GDM1 (cell line): ENCODE measurements at regions not wholly inside any gene's neighbourhood (a gene's known extent, or its start where the extent isn't known, plus 50 kb on each side); places are given as distances from the start of the nearest gene placed in this dataset.

Experiments
- DNase-seq: peaks from one replicate; lab custom pipeline; 2025; lab: John Stamatoyannopoulos, UW

DNA sequence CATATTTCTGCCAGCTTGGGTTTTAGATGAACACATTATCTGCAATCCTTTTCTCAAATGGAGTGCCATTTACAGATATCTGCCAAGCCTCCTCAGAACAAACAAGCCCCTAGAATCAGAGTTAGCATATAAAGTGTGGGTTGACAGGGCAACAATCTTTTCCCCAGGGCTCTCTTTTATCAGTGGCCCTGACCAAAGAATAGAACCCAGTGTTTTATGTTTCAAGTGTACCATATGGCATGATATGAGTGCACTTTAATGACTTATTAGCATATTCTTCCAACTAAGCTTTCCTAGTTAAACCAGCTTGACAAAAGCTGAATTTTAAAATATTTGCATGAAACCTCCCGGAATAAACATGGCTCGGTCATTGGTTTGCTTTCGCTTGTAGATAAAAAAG, 57.3 kb downstream of the EVX1 start:
- DNase-seq, result no peak

DNA sequence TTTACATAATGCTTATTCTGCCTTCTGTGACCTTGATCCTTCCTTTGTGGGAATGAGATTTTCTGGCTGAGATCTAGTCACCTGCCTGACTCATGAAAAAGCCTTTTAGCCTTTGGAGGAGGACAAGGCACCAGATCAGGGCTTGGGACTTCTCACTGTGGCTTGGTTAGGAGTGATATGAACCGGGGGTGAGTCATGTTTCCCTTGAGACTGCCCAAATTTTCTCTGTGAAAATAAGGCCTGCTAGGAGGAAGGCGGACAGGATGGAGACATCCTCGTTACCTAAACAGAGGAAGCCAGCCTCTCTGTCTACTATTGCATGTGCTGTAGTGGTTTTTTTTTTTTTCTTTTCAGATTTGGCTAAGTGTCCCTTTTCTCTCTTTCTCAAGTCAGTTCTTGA, 57.8 kb downstream of the EVX1 start:
- DNase-seq, result peak; percentile 40

DNA sequence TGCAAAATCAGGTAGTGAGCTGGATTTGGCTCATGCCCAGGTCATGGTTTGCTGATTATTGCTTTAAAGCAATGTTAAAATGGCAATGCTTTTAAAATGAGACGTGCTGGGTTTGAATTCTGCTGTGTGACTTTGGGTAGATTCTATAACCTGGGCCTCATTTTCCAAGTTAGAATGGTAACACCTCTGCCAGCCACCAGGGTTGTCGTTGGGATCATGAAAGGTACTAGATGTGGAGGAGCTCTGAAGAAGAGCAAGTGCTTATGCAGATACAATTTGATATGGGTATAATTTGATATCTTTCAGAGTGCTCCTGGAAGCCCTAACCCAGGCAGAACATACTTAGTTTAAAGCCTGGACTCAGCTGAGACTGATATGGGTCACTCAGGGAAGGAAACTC, 60.0 kb downstream of the EVX1 start:
- DNase-seq, result no peak

DNA sequence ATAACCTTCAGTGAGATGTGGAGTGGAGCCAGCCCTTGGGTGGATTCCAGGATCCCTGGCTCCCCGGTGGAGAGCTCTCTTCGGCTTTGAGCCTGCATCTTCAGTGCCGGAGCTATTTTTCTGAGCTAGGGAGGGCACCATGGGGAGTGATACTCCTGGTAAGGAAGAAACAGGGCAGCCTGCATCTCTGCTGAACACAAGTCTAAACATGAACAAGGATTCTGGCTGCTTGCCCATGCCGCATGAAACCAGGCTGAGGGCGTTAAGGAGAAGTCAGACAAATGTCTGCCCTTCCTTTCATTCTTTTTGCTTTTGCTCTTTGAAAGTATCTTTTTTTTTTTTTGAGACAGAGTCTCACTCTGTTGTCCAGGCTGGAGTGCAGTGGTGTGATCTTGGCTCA, 60.4 kb downstream of the EVX1 start:
- DNase-seq, result no peak

DNA sequence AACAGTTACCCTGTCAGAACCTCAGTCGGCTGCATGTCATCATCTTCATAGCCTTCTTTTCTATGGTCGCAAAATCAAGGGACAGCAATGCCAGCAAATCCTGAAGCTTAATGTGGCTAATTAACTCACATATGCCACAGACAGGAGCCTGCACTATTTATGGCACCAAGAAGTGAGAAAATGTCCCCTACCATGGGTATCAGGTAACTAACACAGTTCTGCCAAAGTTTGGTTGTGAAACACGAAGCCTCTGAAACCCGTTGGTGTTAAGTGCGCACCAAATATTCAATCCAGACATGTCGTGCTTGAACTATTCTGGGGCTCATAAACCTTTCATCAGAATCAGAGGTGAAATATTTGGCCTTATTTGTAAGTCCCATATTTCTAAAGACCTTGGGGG, 63.3 kb downstream of the EVX1 start:
- DNase-seq, result no peak

DNA sequence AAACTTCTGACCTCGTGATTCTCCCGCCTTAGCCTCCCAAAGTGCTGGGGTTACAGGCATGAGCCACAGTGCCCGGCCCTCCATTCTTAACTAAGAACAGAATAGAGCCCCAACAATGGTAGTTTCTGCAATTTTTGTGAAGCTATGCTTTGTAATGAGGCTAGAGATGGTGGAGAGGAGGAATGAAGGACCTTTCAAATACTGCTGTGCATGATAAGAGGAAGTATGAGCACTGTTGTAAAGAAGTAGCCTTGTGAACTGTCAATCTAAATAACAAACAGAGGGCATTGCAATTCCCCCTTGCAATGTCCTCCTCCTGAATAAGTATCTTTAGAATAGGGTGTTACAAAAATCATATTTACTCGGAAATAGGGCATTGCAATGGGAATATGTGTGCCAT, 70.2 kb downstream of the EVX1 start:
- DNase-seq, result no peak

DNA sequence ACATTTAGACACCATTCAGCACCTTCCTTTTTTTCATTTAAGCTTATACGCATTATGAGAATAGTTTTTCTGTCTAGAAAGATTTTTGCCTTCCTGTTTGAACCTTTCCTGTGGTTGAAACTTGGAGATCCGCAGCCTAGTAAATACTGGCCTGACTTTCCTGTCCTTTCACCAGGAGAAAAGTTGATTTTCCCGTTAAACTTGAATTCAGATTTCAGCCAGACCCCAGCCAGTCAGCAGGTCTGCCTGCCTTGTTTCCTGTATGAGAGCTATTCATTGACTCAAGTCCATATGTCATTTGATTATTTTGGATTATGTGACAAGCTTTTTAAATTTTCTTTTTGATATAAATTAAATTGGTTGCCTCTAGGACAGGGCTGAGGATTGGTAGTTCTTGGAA, 71.5 kb downstream of the EVX1 start:
- DNase-seq, result no peak

DNA sequence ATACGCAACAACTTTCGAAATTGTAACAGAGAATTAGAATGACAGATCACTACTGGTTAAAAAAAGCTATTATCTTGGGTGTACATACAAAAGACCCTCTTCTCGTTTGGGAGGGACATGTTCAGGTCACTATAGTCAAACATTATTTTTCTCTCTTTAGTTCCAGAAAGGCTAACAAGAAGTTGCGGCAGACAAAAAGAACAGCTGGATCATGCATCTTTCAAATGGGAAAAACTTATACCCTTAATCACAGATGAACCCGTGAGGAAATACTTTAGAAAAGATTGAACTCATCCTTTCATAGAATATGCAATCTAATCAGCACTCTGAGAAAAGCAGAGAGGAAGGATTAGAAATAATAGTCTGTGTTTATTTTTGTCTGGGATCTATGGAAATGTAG, 72.5 kb downstream of the EVX1 start:
- DNase-seq, result no peak

DNA sequence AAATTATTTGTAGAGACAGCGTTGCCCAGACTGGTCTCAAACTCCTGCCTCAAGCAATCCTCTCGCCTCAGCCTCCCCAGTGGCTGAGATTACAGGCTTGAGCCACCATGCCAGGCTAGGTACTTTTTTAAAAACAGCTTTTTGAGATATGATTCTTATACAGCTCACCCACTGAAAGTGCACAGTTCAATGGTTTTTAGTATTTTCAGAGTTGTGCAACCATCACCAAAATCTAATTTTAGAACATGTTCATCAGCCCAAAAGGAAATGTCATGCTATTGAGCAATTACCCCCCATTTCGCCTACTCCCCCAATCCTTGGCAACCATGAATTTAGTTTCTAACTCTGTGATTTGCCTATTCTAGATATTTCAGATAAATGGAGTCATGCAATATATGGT, 73.7 kb downstream of the EVX1 start:
- DNase-seq, result no peak

DNA sequence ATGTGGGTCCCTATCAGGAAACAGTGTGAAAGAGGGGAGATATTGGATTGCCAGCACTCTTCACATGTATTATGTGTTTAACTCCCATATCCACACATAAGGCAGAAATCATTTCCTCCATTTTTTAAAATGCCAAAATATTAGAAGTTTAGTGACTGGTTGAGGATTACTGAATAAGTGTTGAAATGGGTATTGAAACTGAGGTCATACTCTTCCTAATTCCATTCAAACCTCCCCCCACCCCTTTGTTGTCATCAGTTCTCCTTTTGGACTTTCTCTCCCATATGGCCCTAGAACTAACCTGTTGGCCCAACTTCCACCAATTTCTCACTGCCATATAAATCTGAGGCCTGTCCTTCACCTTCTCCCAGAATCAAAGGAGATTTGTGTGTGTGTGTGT, 81.6 kb downstream of the EVX1 start:
- no peak for DNase-seq

DNA sequence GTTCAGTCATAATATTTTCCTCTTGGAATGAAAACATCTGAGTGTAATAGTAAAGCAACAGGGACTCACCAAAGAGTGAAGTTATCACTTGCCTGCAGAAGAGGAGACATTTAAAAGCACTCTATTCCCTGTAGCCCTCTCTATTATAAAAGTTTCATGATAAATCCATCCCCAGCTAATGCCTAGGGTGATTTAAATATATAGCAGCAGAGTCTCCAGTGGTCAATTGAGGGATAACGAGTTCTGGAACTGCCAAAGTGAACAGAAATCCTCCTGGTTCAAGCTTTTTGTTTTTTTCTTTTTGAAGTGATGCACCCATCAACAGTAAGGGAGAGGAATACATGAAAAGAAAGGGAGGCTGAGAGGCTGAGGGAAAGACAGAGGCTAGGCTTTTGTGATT, 87.3 kb downstream of the EVX1 start:
- no peak for DNase-seq

DNA sequence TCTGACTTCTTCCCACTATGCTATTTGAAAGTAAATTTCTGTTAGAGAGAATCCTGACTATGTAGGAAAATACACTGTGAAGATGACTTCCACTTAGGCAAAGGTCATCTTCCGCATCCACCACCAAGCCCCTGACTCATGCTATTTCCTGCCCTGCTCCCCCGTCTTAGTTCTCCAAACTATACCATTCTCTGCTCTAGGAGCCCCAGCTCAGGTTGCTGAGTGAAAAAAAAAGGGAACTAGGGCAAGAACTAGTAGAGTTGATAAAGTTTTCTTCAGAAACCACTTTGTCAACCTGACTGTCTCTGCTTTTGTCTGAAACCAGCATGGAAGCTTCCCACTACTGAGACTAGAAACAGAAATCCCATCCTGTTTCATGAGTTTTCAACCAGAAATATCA, 96.9 kb downstream of the EVX1 start:
- DNase-seq, result peak; percentile 83

DNA sequence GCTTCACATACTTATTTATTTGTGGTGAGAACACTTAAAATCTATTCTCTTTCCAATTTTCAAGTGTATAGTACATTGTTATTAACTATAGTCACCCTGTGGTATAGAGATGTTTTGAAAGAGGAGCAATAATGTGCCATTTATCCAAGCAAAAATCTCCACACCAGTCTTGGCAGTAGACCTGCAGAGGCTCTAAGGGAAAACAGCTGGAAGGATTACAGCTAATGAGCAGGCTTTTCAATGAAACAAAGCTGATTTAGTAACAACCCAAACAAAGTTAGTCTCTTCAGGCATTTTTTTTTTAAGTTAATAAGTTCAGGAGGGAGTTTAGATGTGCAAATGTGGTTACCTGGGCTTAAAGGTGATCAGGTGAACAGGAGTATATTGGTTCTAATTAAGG, 101.9 kb downstream of the EVX1 start:
- DNase-seq, result no peak

DNA sequence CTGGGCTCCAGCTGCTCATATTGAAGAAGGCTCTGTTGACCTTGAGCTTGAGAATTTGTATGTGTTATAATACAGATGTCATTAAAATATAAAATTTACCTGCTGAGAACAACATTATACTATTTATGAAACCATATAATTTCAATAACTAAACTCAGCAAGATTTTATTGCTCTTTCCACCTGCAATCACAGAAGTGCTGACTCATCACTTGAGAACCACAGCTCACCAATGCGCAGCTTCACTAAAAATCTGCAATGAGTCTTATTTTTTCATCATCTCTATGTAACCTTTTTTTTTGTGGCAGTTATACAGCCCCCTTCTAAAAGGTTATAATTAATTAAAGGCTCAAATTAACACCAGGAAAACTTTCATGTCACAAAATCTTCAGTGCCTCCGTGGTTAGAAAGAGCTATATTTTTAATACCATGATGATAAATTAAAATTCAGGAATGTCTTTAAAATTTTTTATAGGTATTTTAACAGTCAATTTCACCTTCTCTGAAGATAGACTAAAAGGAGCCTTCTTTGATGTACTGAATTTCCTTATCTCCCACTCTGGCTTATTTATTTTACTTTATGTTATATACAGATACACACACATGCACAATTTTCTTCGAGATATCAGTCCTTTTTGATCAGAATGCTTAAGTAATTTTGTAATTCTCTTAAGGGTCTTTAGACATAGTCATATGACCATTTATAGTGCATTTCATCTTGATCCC, 102.7 kb downstream of the EVX1 start:
- DNase-seq, result no peak

DNA sequence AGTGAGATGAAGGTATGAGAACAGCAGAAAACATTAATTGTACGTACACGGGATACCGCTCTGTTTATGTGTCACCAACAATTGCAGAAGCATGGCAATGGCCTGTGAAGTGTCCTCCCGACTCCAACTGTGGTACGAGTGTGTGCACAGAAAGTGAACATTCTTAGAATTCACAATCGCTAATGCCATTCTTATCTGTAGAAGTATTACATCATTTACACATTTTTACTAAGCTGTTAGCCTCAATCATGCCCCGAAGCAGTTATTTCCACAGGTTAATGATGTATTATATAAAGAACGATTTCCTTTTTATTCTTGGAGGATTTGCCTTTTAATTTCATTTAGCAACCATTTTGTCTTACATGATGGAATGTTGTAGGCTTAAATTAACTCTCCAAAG, 103.4 kb downstream of the EVX1 start:
- DNase-seq, result no peak

DNA sequence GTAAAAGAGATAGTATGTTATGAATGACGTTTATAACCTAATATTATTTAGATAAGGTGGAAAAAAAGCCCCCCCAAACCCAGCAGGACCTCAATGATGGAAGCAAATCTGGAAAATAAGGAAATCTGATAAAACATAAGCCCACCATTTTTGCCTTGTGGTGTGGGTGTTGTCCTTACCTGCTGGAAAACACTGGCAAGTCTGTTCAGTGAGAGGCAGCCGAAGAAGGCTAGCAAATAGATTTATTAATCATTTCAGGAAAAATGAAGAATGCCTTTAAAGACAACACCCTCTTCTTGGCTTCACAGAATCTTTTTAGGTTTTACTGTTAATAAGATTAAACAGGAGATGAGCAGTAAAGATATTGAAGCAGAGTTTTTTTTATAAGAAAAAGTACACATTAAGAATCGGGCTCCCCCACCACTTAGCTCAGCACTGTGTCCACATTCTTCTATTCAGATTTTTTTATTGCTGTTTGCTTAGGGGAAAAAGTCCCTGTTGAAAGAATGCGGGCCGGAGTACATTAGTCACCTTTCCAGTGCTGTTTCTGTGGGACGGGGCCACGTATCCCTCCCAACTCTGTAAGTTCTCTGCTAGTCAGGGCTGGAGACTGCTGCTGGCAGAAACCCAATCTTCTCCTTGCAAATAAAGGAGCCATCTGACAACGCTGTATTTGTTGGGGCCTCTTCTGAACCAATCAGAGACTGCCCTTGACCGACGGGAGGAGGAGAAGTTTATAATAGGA, 104.1 kb downstream of the EVX1 start:
- DNase-seq, result no peak

DNA sequence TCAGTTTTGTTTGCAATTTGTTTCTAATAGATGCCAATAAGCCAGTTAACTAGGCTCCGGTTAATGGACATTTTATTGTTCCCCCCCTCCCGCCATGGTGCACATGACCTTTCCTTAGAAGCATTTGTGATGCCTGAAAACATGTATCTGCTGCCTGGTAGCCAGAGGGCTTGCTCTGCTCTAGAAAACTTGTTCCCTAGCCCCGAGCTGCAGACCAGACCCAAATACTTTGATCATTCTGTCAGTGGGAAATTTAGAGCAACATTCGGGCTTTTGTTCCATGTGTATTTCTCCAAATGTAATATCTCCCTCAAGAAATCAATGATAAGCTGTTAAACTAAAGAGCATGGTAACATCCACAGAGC, 104.7 kb downstream of the EVX1 start:
- DNase-seq, result no peak

DNA sequence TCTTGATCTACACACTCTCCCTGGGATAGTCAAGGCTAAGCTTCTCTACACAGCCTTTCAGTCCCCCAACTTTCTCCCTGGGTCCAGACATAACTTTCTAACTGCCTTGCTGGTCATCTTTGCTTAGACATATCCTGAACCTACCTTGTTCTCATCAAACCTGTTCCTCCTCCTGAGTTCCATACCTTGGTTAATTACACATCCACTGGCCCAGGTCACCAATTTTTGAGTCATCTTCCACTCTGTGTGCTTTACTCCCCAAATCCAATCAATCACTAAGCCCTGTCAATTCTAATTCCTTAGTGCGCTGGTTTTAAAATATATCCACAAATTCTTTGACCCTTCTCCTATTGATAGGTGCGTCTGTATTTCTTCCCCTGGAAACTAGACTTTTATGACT, 107.0 kb downstream of the EVX1 start:
- DNase-seq, result no peak

DNA sequence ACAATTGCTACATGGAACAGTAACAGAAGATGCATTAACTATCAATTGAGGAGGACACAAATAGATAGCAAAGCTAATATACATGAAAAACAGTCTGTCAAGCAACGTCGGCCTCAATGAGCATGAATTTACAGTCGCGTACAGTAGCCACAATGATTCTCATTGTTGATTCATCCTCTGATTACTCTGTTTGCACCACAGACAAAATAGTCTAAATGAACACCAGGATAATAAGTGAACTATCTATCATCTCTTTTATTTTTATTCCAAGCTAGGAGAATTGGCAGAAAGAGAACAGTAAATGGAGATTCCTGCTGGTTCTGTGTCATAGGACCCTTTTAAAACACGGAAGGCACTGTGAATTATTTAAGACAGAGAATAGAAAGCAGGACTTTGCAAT, 108.5 kb downstream of the EVX1 start:
- no peak for DNase-seq

DNA sequence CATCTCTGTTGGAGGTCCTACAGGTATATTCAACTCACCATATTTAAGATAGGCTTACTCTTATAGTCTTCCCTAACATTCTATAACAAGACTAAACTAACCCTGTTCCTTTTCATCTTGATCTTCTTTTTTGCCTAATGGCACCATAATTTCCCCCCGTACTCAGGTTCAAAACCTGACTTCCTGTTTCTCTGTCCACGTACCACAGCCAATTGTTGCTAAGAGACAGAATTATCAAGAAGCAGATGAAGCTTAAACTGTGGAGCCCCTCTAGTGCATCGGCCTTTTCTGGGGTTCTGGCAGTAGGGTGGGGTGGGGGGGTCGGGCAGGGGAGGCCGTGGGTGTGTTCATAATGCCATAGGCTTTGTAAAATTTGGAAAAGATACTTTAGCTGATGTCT, 109.2 kb downstream of the EVX1 start:
- DNase-seq, result no peak

DNA sequence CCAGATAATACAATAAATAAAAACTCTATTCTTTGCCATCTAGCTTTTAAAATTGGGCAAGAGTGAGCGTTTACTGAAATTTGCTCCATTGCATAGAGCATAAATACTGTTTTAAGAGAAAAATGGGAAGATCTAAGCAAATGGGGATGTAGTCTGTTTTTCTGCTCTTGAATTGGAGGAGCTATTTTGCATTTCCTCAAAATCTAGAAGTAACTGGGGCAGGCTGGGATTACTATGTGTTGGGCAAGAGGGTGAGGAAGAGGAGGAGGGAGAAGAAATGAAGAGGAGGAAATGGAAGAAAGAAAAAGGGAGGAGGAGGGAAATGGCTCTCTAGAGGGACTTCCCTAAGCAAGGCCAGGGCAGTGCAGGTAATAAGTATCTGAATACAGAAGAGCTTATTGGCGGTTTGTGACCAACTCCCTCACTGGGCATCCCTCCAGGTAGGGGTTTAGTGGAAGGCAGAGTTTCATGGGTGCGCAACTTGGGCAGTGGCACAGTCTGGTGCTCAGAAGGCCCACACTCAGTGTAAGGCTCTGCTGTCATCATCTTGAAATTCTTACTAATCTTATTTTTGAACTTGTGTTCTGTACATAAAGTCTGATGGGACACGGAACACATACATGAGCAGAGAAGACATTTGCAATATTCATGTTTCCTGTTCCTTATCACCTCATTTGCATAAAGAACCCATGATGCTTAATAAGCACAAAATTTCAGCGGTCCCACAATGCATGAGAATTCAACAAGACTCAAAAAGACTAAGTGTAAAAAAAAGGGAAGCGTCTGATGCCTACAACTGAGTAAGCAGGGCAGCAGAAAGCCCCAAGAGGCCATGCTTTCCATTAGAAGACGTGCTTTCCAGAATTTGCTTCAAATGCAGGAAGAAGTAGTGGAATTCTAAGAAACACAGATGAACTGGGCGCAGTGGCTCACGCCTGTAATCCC, 116.9 kb downstream of the EVX1 start:
- DNase-seq, result no peak

DNA sequence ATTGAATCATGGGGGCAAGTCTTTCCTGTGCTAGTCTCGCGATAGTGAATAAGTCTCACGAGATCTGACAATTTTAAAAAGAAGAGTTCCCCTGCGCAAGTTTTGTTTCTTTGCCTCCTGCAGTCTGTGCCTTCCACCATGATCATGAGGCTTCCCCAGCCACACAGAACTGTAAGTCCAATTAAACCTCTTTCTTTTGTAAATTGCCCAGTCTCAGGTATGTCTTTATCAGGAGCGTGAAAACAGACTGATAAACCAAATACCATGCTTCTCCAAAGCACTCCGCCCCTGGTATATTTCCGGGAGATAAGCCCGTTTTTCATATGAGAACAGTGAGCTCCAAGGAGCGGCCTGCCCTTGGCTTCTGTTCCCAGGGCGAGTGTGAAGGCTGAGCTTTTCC, 118.9 kb downstream of the EVX1 start:
- DNase-seq, result no peak

DNA sequence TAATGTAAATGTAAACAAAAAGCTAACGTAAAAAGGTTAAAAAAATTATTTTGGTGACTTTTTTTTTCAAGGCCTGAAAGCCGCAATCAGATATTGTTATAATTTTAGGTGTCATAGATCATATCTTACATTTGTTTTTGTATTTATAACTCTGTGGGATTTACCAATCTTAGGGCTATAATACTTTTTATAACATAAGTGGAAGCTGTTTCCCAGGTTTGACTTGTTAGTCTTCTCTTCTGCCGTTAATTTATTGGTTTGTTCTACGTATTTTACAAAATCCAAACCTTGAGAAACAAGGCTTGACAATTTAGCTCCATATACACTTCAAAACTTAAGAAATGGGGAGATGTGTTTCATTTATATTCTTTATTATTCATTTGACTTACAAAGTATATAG, 119.4 kb downstream of the EVX1 start:
- no peak for DNase-seq
